HG02870 (cell line): ENCODE measurements at regions not wholly inside any gene's neighbourhood (a gene's known extent, or its start where the extent isn't known, plus 50 kb on each side); places are given as distances from the start of the nearest gene placed in this dataset.

ENCODE experiments used
- ATAC-seq: cut with Tn5 transposase; IDR thresholded peaks from one replicate; pipeline ENCODE4 v1.9.1; 2021; ENCODE audit warnings: mild to moderate bottlenecking, moderate library complexity; ENCODE audit not compliant: unreplicated experiment

GRCh38 chr10:4503076-4503475 lies 322.9 kb upstream of the AKR1E2 start:
- no peak for ATAC-seq

DNA sequence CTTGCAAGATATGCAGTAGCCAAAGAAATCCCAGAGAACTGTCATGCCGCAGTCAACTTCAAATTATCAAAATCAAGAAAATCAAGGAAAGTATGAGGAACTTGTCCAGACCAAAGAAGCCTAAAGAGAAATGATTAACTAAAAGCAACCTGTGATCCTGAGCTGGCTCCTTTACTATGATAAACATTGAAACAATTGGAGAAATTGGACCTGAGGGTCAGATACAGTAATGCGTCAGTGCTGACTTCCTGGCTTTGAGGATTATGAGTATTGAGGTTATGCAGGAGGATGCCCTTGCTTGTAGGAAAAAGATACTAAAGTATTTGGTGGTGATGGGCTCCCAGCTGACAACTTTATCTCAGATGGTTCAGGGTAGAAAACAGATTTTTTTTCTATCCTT lies 324.7 kb upstream of the AKR1E2 start:
- no peak for ATAC-seq

- ATAC-seq, result no peak
These were observed 327.2 kb upstream of the AKR1E2 start for GRCh38 chr10:4498711-4499251.

DNA sequence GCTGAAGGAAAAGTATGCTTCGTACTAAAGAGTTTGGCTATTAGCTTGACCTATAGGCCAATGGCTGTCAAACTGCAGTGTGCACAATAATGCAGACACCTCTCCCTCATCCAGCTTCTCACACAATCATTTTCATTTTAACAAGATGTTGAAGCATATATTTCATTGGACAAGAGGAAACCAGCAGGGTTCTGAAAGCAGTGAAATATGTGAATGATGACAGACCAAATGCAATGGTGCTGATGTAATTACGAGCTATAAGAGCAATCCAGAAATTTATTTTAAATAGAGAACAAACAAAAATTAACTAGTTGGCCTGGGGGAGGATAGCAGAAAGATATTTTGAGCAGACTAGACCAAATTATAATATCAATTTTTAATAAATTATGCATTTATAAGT lies 331.5 kb upstream of the AKR1E2 start:
- ATAC-seq, result no peak

- ATAC-seq, result no peak
These were observed 333.8 kb upstream of the AKR1E2 start for GRCh38 chr10:4492202-4492601.

DNA sequence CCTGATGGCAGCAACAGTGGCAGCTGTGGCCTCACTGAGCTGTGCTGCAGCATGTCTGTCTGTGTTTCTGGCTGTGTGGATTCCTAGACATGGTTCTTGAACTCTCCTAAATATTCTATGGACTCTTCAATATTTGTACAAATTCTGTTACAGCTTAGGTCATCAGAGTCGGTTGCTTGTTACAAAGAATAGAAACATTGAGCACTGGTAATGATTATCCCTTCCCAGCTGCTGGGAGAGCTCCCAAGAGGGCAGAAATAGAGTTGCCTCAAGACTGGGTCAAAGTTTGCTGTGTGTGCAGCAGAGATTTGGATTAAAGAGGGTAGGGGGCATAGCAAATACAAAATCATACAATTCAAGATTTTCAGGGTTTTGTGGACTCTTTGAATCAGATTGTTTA lies 337.1 kb upstream of the AKR1E2 start:
- ATAC-seq, result no peak

- no peak for ATAC-seq
These were observed 340.4 kb upstream of the AKR1E2 start for GRCh38 chr10:4485636-4486035.

GRCh38 chr10:4483811-4484210 lies 342.2 kb upstream of the AKR1E2 start:
- ATAC-seq, result no peak

DNA sequence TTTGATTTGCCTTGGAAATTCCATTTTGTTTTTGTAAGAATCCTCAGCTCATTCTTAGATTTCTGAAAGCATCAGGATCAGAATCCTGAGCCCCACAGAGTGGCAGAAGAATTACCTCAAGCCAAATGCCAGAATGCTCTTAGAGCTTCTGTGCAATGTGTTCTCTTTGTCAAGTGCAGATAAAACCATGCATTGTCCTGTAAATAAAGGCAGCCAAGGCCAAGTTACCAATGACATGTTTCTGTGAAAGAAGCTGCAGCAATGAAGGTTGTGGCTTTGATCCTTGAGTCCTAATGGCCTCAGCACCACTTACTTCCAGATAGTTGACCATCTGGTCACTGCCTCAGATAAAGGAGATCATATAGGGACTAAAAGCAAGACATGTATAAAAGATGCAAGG lies 343.3 kb upstream of the AKR1E2 start:
- no peak for ATAC-seq

- no peak for ATAC-seq
These were observed 344.8 kb upstream of the AKR1E2 start for GRCh38 chr10:4481192-4481591.

- ATAC-seq, result no peak
These were observed 346.7 kb upstream of the AKR1E2 start for GRCh38 chr10:4479342-4479741.

DNA sequence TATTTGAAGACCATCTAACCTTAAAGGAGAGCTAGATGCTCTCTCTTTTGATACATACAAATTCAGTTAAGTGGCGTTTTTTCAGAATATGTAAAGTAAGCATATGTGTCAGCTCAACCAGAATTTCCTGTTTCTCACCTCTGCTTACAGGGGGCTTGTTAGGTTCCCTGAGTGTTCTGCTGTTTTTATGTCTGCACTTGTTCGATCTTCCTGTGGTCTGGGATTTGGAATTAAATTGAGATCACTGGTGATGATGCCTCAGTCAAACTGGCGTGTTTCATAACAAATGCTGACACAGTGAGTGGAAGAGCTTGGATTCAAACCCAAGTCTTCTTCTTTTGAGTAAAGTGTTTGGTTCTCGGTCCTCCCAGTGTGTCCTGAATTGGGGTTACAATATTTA lies 348.3 kb upstream of the AKR1E2 start:
- no peak for ATAC-seq

DNA sequence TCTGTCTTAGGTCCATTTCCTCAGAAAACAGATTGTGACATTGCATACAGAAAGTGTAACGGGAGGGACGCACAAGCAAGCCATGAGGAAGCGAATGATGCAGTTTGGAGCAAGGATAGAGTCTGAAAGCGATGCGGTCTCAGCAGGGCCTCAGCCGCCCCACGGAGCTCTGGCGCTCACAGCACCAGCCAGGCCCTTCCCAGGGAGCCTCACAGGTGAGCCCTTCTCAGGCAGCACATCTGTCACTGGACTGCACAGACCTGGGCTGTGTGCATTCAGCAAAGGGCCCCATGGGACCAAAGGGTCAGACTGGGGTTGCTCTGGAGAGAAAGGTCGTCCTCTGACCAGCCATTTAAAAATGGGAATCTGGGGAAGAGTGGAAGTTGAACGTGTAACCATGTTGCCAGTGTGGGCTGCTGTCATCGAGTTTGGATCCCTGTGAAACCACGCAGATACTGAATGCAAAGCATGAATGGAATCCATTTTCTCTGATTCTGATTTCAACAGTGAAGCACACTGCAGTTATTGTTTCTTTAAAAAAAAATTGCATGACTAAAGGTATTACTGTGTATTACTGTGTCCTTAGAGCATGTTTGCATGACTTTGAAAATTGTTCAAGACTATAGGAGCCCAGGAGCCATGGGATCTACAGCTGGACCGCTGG lies 350.0 kb upstream of the AKR1E2 start:
- no peak for ATAC-seq

DNA sequence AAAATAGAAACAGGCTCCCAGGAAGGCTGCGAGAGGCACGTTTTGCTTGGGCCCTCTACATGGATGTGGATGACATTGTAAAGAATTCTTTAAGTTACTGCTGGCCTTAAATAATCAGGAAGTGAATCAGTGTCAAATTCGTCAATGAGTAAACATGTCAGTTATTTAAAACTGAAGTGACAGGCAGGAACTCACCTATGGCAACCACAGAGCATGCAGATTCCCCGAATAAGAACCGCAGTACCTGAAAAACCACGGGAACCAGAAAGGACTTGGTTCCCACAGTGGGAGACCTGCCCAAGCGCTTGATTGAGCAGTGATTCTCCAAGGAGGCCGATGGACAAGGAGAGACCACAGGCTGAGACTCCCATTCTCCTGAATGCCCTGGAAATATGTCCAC lies 351.2 kb upstream of the AKR1E2 start:
- ATAC-seq, result no peak

DNA sequence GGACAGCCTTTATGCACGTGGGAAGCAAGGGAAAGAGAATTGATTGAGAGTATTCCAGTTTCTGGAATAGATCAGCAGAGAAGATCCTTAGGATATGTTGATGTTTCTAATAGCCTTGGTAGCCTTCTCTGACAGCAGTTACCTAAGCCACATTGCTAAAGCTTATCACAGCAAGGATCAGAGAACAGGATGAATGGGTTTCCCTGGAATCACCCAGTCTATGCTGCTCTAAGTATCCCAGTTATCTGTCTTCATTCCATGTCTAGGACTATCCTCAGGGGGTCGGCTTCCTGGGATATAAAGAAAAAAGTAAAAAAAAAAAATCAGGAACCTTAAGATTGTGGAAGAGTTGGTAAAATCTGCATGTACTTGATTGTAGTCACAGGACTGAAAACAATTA lies 352.0 kb upstream of the AKR1E2 start:
- no peak for ATAC-seq

DNA sequence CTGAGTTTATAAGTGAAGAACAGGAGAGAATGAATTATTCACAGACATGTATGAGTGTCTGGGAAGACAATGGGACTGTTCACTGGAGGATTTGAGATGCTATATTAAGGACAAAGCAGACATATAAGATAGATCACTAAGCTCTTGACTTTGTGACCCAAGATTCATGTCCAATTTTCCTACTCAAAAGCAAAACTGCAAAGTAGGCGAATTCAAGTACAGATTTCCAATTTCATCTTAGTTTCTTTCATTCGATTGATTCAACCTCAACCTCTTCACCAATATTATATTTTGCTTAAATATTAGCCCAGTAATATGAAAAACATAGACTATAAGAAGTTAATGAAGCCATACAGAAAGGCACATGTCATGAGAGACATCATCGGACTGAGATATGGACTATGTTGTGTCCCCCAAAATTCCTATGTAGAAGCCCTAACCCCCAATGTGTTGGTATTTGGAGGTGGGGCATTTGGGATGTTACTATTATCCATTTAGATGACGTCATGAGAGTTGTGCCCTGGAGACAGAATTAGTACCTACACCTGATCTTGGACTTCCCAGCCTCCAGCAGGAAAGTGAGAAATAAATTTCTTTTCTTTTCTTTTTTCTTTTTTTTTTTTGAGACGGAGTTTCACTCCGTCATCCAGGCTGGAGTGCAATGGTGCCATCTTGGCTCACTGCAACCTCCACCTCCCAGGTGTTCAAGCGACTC lies 353.7 kb upstream of the AKR1E2 start:
- no peak for ATAC-seq

DNA sequence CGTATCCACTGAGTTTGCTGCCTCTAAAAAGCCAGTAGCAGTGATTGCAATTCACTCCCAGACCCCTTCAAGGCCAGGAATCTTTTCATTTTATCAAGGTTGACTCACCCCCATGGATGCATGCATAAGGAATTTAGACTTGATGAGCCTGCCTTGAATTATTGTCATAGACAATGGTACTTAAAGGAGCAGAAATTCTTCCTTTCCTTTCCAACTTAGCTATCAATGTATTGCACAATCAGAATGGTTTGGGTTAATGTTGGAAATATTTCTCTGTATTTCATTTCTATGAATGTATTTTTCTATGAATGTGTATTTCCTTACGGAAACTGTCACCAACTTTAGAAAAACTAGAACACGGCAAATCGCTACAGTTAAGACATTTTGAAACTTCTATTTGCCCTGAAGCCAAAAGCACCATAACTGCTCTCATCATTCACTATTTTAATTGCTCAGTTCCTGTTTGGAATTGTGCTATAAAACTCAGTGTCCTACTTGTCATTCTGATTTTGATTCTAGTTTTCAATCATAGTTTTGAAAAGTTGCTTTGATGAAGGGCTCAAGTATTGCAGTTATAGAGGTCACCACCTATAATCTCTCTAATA lies 355.7 kb upstream of the AKR1E2 start:
- no peak for ATAC-seq

DNA sequence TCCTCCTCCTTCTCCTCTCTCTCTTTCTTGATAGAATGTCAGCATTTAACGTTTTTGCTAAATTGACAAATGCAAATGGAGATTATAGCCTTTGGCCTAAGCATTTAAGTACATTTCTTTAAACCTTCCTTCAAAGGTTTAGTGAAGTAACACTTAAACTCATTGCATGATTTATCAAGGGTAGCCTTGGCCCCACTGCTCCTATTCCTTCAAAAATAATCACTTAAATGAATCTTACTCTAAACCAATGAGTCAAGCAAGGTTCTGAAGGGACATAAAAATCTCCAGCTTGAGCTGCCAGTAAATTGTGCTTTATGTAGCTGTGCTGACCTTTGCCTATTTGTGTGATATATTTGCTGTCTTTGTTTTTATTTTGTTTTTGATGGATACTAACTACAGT lies 358.5 kb upstream of the AKR1E2 start:
- no peak for ATAC-seq

DNA sequence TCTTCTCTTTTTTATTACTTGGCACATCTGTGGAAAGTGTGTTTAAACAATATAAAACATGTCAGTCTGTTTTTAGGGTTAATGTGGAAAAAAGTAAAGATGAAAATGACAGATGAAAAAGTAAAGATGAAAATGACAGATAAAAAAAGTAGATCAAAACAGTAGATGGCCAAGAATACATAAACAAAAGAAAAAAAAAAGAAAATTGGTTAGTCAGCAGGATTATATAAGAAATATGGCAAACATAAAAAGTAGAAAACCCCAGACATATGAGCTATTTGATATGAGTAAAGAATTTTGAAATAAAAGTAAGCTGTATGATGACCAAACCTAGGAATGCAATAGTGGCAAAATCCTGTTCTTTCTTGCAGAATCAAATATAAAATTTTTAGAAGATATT lies 365.7 kb upstream of the AKR1E2 start:
- no peak for ATAC-seq

GRCh38 chr10:4459531-4459930 lies 366.5 kb upstream of the AKR1E2 start:
- no peak for ATAC-seq

- no peak for ATAC-seq
These were observed 368.4 kb upstream of the AKR1E2 start for GRCh38 chr10:4457597-4457996.

DNA sequence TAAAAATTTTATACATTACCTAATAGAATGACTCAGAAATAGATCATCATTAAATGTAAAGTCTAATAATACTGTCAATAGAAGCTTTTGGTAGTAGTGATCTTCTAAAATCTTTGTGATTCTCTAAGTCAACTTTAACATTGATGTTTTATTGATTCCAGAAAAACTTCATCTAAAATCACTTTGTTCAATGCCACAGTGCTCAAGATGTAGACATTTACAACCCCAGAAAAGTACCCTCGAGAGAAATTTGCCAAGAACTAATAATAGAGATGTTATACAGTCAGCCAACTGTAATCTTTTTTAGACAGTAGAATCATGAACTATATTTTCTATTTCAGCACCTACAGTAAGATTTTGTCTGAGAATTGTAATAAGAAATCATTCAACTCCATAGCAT lies 369.2 kb upstream of the AKR1E2 start:
- no peak for ATAC-seq
